ENCODE measurements at regions not wholly inside any gene's neighbourhood (a gene's known extent, or its start where the extent isn't known, plus 50 kb on each side); places are given as distances from the start of the nearest gene placed in this dataset.

DNA sequence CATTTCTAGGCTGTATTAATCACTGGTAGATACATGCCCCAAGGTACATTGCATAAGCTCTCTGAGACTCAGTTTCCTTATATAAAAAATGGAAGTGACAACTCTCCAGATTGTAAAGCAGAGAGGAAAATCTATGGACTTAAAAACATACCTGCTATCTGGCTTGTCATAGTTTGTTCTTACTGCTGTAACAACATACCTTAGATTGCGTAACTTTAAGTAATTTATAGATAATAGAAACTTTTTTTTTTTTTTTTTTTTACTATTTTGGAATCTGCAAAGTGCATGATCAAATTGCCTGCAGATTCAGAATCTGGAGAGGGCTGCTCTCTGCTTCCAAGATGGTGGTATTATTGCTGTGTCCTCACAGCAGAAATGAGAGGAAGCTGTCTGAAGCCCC is 827.7 kb upstream of the BRINP3 start:
- no peak for TF ChIP-seq POLR2A (IDR thresholded peaks at IDR 0.05; ENCODE audit: low read depth, low read length)
- TF ChIP-seq, protein P1, sequence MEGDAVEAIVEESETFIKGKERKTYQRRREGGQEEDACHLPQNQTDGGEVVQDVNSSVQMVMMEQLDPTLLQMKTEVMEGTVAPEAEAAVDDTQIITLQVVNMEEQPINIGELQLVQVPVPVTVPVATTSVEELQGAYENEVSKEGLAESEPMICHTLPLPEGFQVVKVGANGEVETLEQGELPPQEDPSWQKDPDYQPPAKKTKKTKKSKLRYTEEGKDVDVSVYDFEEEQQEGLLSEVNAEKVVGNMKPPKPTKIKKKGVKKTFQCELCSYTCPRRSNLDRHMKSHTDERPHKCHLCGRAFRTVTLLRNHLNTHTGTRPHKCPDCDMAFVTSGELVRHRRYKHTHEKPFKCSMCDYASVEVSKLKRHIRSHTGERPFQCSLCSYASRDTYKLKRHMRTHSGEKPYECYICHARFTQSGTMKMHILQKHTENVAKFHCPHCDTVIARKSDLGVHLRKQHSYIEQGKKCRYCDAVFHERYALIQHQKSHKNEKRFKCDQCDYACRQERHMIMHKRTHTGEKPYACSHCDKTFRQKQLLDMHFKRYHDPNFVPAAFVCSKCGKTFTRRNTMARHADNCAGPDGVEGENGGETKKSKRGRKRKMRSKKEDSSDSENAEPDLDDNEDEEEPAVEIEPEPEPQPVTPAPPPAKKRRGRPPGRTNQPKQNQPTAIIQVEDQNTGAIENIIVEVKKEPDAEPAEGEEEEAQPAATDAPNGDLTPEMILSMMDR (conservative IDR thresholded peaks at IDR 0.05; ENCODE audit: low read depth, low read length): no peak
- TF ChIP-seq MAFK (IDR thresholded peaks at IDR 0.05; ENCODE audit: low read depth, low read length): no peak
- TF ChIP-seq CEBPB (IDR thresholded peaks at IDR 0.05; ENCODE audit: low read depth, low read length): peak; percentile 75
- no peak for TF ChIP-seq MAZ (IDR thresholded peaks at IDR 0.05; ENCODE audit: borderline replicate concordance, low read depth, low read length)
- no peak for TF ChIP-seq RFX5 (IDR thresholded peaks at IDR 0.05; ENCODE audit: low read depth, low read length)
- TF ChIP-seq SMC3 (IDR thresholded peaks at IDR 0.05; ENCODE audit: low read depth, low read length): no peak
- TF ChIP-seq RCOR1 (IDR thresholded peaks at IDR 0.05; ENCODE audit: insufficient replicate concordance, low read length): no peak
- no peak for TF ChIP-seq FOS (IDR thresholded peaks at IDR 0.05; ENCODE audit: low read depth, low read length)
- TF ChIP-seq, protein P2, sequence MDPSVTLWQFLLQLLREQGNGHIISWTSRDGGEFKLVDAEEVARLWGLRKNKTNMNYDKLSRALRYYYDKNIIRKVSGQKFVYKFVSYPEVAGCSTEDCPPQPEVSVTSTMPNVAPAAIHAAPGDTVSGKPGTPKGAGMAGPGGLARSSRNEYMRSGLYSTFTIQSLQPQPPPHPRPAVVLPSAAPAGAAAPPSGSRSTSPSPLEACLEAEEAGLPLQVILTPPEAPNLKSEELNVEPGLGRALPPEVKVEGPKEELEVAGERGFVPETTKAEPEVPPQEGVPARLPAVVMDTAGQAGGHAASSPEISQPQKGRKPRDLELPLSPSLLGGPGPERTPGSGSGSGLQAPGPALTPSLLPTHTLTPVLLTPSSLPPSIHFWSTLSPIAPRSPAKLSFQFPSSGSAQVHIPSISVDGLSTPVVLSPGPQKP (IDR thresholded peaks at IDR 0.05; ENCODE audit: borderline replicate concordance, low read depth, low read length): no peak
- TF ChIP-seq RAD21 (IDR thresholded peaks at IDR 0.05; ENCODE audit: low read length): no peak
- no peak for TF ChIP-seq BHLHE40 (IDR thresholded peaks at IDR 0.05; ENCODE audit: low read depth, low read length)
- TF ChIP-seq, protein P3, sequence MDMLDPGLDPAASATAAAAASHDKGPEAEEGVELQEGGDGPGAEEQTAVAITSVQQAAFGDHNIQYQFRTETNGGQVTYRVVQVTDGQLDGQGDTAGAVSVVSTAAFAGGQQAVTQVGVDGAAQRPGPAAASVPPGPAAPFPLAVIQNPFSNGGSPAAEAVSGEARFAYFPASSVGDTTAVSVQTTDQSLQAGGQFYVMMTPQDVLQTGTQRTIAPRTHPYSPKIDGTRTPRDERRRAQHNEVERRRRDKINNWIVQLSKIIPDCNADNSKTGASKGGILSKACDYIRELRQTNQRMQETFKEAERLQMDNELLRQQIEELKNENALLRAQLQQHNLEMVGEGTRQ (IDR thresholded peaks at IDR 0.05; ENCODE audit: low read depth, low read length): no peak

Data from IMR-90 (cell line).